ENCODE measurements at regions not wholly inside any gene's neighbourhood (a gene's known extent, or its start where the extent isn't known, plus 50 kb on each side); places are given as distances from the start of the nearest gene placed in this dataset.

DNA sequence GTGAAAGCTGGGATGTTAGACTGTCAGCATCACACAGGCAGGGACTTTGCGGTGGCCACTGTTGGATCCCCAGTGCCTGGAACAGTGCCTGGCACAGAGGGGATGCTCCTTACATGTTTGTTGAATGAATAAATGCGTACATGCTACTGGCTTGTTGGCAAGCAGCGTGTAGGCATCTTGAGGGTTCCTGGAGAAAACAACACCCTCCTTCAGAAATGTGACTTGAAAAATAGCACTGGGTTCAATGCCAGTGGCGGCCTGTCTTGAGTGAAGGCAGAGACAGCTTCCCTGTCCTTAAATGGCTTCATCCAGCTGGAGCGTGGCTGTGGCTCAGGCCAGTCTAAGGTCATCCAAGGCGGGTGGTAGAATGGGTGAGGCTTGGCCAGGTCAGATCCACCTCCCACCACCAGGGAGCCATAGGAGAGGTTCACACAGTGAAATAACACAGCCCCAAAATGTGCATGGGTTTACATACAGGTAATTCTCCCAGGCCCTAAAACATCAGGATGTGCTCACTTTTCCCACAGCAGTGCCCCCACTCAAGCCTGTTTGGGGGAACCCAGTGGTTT lies 171.4 kb downstream of the PHETA1 start (continued):
- TF ChIP-seq, protein P1, sequence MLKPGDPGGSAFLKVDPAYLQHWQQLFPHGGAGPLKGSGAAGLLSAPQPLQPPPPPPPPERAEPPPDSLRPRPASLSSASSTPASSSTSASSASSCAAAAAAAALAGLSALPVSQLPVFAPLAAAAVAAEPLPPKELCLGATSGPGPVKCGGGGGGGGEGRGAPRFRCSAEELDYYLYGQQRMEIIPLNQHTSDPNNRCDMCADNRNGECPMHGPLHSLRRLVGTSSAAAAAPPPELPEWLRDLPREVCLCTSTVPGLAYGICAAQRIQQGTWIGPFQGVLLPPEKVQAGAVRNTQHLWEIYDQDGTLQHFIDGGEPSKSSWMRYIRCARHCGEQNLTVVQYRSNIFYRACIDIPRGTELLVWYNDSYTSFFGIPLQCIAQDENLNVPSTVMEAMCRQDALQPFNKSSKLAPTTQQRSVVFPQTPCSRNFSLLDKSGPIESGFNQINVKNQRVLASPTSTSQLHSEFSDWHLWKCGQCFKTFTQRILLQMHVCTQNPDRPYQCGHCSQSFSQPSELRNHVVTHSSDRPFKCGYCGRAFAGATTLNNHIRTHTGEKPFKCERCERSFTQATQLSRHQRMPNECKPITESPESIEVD (tag by site-specific recombination; IDR thresholded peaks at IDR 0.05): no peak
- TF ChIP-seq BCL11A (tag by site-specific recombination; IDR thresholded peaks at IDR 0.05; ENCODE audit: low read depth): no peak
- TF ChIP-seq, protein P2, sequence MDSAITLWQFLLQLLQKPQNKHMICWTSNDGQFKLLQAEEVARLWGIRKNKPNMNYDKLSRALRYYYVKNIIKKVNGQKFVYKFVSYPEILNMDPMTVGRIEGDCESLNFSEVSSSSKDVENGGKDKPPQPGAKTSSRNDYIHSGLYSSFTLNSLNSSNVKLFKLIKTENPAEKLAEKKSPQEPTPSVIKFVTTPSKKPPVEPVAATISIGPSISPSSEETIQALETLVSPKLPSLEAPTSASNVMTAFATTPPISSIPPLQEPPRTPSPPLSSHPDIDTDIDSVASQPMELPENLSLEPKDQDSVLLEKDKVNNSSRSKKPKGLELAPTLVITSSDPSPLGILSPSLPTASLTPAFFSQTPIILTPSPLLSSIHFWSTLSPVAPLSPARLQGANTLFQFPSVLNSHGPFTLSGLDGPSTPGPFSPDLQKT (IDR thresholded peaks at IDR 0.05; ENCODE audit: borderline replicate concordance, low read depth, low read length): no peak
- TF ChIP-seq, protein P3, sequence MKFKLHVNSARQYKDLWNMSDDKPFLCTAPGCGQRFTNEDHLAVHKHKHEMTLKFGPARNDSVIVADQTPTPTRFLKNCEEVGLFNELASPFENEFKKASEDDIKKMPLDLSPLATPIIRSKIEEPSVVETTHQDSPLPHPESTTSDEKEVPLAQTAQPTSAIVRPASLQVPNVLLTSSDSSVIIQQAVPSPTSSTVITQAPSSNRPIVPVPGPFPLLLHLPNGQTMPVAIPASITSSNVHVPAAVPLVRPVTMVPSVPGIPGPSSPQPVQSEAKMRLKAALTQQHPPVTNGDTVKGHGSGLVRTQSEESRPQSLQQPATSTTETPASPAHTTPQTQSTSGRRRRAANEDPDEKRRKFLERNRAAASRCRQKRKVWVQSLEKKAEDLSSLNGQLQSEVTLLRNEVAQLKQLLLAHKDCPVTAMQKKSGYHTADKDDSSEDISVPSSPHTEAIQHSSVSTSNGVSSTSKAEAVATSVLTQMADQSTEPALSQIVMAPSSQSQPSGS (tag by site-specific recombination; IDR thresholded peaks at IDR 0.05; ENCODE audit: low read depth): no peak
- TF ChIP-seq ZNF664 (tag by site-specific recombination; IDR thresholded peaks at IDR 0.05): no peak
- TF ChIP-seq ZNF629 (tag by site-specific recombination; IDR thresholded peaks at IDR 0.05): no peak
- TF ChIP-seq ZSCAN23 (tag by site-specific recombination; IDR thresholded peaks at IDR 0.05): no peak
- TF ChIP-seq ZNF292 (tag by site-specific recombination; IDR thresholded peaks at IDR 0.05; ENCODE audit: borderline replicate concordance, low read depth): no peak
- no peak for TF ChIP-seq ZNF473 (tag by site-specific recombination; IDR thresholded peaks at IDR 0.05)
- TF ChIP-seq, protein P4, sequence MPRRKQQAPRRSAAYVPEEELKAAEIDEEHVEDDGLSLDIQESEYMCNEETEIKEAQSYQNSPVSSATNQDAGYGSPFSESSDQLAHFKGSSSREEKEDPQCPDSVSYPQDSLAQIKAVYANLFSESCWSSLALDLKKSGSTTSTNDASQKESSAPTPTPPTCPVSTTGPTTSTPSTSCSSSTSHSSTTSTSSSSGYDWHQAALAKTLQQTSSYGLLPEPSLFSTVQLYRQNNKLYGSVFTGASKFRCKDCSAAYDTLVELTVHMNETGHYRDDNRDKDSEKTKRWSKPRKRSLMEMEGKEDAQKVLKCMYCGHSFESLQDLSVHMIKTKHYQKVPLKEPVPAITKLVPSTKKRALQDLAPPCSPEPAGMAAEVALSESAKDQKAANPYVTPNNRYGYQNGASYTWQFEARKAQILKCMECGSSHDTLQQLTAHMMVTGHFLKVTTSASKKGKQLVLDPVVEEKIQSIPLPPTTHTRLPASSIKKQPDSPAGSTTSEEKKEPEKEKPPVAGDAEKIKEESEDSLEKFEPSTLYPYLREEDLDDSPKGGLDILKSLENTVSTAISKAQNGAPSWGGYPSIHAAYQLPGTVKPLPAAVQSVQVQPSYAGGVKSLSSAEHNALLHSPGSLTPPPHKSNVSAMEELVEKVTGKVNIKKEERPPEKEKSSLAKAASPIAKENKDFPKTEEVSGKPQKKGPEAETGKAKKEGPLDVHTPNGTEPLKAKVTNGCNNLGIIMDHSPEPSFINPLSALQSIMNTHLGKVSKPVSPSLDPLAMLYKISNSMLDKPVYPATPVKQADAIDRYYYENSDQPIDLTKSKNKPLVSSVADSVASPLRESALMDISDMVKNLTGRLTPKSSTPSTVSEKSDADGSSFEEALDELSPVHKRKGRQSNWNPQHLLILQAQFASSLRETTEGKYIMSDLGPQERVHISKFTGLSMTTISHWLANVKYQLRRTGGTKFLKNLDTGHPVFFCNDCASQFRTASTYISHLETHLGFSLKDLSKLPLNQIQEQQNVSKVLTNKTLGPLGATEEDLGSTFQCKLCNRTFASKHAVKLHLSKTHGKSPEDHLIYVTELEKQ (tag by site-specific recombination; IDR thresholded peaks at IDR 0.05; ENCODE audit: borderline replicate concordance): no peak
- TF ChIP-seq KLF16 (tag by site-specific recombination; IDR thresholded peaks at IDR 0.05): no peak
- no peak for TF ChIP-seq ZNF677 (tag by site-specific recombination; IDR thresholded peaks at IDR 0.05)
- no peak for TF ChIP-seq ZNF658 (tag by site-specific recombination; IDR thresholded peaks at IDR 0.05)
- TF ChIP-seq, protein P5, sequence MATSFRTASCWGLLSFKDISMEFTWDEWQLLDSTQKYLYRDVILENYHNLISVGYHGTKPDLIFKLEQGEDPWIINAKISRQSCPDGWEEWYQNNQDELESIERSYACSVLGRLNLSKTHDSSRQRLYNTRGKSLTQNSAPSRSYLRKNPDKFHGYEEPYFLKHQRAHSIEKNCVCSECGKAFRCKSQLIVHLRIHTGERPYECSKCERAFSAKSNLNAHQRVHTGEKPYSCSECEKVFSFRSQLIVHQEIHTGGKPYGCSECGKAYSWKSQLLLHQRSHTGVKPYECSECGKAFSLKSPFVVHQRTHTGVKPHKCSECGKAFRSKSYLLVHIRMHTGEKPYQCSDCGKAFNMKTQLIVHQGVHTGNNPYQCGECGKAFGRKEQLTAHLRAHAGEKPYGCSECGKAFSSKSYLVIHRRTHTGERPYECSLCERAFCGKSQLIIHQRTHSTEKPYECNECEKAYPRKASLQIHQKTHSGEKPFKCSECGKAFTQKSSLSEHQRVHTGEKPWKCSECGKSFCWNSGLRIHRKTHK (tag by site-specific recombination; IDR thresholded peaks at IDR 0.05): no peak

DNA sequence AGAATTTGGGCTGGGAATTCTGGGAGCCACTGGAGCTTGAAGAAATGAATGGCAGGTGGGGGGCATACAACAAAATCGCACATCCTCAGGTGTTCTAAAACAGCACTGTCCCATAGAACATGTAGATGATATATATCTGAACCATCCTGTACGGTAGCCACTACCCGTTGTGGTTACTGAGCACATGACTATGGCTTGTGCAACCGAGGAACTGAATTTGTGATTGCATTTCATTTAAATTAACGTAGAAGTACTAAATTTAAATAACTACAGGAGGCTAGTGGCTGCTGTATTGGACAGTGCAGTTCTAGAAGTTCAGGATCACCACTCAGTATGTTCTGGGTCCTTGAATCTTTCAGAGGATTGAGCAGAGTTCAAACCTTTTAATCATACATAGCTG lies 172.4 kb downstream of the PHETA1 start:
- no peaks in the 10 kb centered on the region for H3K9me3 ChIP-seq (ENCODE audit: control insufficient read depth, insufficient read depth, low read depth, low read length)
- TF ChIP-seq ZNF202 (tag by site-specific recombination; IDR thresholded peaks at IDR 0.05; ENCODE audit: borderline replicate concordance) (no peak), ZNF664 (tag by site-specific recombination; IDR thresholded peaks at IDR 0.05) (peak; percentile 88)
- TF ChIP-seq, protein P6, sequence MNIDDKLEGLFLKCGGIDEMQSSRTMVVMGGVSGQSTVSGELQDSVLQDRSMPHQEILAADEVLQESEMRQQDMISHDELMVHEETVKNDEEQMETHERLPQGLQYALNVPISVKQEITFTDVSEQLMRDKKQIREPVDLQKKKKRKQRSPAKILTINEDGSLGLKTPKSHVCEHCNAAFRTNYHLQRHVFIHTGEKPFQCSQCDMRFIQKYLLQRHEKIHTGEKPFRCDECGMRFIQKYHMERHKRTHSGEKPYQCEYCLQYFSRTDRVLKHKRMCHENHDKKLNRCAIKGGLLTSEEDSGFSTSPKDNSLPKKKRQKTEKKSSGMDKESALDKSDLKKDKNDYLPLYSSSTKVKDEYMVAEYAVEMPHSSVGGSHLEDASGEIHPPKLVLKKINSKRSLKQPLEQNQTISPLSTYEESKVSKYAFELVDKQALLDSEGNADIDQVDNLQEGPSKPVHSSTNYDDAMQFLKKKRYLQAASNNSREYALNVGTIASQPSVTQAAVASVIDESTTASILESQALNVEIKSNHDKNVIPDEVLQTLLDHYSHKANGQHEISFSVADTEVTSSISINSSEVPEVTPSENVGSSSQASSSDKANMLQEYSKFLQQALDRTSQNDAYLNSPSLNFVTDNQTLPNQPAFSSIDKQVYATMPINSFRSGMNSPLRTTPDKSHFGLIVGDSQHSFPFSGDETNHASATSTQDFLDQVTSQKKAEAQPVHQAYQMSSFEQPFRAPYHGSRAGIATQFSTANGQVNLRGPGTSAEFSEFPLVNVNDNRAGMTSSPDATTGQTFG (tag by site-specific recombination; IDR thresholded peaks at IDR 0.05; ENCODE audit: borderline replicate concordance): no peak
- CTCF ChIA-PET: interaction anchor here (0.6 kb wide), 1 partner anchor 29 kb away, joined by 4 read pairs; no protein-coding TSS in a partner anchor

More for the DNA sequence above, 172.4 kb downstream of the PHETA1 start:
- H3K4me1 ChIP-seq (ENCODE audit: control insufficient read depth, insufficient read depth, low read length): no peaks in the 10 kb centered on the region
- H3K36me3 ChIP-seq (ENCODE audit: control insufficient read depth in 2 of 2, insufficient read depth in 1 of 2, low read length in 2 of 2): no peaks in the 10 kb centered on the region
- POLR2A ChIA-PET: no interaction called here
- H3K27ac ChIP-seq (ENCODE audit: extremely low read depth, low read depth, low read length): no peak overlapping the region
- no peak overlapping the region for H3K4me3 ChIP-seq (ENCODE audit: low read depth, low read length)

Data from HEK293 (cell line).